Stimulated activated CD8-positive, alpha-beta memory T cell treated with anti-CD3 and anti-CD28 coated beads, Interleukin-7, amount 100 ng/mL, for 4 hours (primary cell): ENCODE measurements at regions not wholly inside any gene's neighbourhood (a gene's known extent, or its start where the extent isn't known, plus 50 kb on each side); places are given as distances from the start of the nearest gene placed in this dataset.

Source experiments
- DNase-seq, 2 donors: peaks; one replicate each; pipeline ENCODE4 v3.0.0-alpha.2; 2020; ENCODE audit warnings: low read depth in 2 of 2

- DNase-seq: no peak
Measured at GRCh38 chr13:72230131-72230530, 363.1 kb upstream of the DACH1 start.

DNA sequence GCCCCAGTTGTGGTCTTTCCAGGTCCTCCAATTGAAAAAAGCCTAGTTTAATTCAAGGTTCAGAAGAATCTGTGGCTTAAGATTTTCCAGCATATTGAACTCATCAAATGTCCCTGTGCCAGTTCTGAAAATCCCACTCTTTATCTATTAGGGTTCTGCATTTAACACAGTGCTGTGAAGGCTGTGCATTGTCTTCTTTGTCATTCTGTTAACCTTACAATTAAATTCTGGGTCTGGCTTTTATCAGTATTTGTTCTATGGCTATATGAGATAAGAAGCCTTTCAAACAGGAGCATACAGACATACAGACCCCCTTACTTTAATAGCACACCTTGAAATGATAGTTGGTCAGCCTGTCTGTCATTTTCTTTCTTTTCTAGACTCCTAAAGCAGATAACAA lies 362.1 kb upstream of the DACH1 start:
- no peak for DNase-seq

- no peak for DNase-seq
Measured at GRCh38 chr13:72221276-72221962, 354.4 kb upstream of the DACH1 start.

- no peak for DNase-seq
Measured at GRCh38 chr13:72218966-72219365, 352.0 kb upstream of the DACH1 start.

GRCh38 chr13:72217142-72217541 lies 350.1 kb upstream of the DACH1 start:
- no peak for DNase-seq

DNA sequence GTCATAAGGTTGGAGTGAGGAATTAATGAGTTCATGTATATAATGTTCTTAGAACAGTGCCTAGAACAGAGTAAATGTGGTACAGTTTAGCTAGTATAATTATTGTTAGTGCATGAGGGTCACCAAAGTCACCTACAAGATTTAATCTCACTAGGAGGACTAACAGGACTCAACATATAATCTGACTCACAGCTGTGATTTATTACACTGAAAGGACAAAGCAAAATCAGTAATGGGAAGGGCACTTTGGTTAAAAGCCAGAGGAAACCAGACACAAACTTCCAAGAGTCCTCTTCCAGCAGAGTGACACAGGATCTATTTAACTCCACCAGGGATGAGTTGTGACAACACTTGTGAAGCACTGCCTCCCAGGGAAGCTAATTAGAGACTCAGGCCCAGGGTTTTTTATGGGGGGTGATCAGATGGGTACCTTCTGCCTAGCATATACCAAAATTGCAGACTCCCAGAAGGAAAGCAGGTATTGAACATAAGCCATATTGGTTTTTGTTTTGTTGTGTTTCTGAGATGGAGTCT lies 341.2 kb upstream of the DACH1 start:
- DNase-seq: no peak

GRCh38 chr13:72205773-72206172 lies 338.8 kb upstream of the DACH1 start:
- DNase-seq: no peak

- DNase-seq: no peak
Measured at GRCh38 chr13:72204291-72204690, 337.3 kb upstream of the DACH1 start.

DNA sequence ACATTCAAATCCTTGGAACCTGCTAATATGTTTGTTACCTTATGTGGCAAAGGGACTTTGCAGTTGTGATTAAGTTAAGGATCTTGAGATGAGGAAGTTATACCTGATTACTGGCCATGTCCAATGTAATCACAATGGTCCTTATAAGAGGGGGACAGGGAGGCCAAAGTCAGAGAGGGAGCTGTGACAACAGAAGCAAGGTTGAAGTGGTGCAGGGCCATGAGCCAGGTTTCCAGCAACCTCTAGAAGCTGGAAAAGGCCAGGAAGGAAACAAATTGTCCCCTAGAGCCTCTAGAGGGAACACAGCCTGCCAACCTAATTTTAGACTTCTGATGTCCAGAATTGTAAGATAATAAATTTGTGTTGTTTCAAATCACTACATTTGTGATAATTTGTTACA lies 334.7 kb upstream of the DACH1 start:
- no peak for DNase-seq

GRCh38 chr13:72199640-72200039 lies 332.6 kb upstream of the DACH1 start:
- no peak for DNase-seq

- no peak for DNase-seq
Measured at GRCh38 chr13:72198967-72199560, 332.1 kb upstream of the DACH1 start.

- no peak for DNase-seq
Measured at GRCh38 chr13:72198042-72198441, 331.0 kb upstream of the DACH1 start.

- no peak for DNase-seq
Measured at GRCh38 chr13:72195044-72195704, 328.2 kb upstream of the DACH1 start.

GRCh38 chr13:72194523-72194922 lies 327.5 kb upstream of the DACH1 start:
- no peak for DNase-seq

GRCh38 chr13:72186730-72187422 lies 319.9 kb upstream of the DACH1 start:
- DNase-seq: no peak

- DNase-seq: no peak
Measured at GRCh38 chr13:72185776-72186175, 318.8 kb upstream of the DACH1 start.

DNA sequence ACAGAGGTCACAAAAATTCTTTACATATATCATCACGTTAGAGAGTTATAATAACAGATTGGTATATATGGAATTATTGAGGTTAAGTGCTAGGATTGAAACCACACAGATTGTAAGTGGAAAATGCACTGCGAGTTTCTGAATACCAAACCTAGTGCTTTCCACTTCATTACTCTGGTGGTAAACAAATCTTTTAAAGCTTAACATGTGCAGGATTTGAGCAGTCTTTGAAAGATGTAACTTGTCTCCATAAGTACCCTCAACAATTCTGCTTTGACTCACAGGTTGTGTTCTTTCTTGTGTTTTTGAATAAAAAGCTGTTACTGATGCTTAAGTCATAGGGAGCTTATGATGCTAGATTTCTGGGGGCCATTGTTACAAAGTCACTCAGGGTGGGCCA lies 314.7 kb upstream of the DACH1 start:
- no peak for DNase-seq

GRCh38 chr13:72180253-72180952 lies 313.4 kb upstream of the DACH1 start:
- no peak for DNase-seq

DNA sequence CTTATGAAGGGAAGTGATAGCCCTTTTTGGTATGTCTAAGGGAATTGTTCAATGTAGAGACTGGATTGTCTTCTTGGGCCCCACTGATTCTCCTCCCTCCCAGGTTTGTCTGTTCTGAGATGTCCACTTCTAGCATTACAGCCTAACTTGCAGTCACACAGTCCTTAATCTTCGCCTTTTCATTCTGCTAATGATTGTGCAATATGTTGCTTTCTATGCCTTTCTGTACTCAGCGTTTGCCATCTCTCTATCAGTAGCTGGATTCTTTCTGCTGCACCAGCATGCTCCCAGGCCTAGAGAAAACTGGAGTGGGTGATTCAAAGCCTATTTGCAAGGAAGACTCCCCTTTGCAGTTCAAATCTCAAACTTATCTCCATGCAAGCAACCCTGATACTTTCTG lies 307.5 kb upstream of the DACH1 start:
- no peak for DNase-seq

DNA sequence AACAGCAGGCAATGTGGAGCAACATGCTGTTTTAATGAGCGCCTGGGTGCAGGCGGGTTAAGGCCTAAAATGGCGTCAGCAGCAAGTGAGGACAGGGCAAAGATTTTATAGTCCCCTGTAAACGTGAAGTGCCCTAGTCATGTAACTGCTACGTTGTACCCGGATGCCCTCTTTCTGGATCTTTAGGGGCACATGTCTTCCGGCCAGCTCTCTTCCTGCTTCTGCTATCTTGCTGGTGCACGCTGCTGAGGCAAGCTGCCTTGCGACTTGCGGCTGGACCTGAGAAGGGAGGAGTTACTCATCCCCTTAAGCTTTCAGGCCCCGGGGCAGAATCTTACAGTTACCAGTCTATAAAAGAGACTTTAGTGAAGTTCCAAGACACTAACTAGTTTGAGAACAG lies 303.6 kb upstream of the DACH1 start:
- no peak for DNase-seq

- no peak for DNase-seq
Measured at GRCh38 chr13:72168126-72168855, 301.3 kb upstream of the DACH1 start.
